SK-N-SH treated with all-trans-retinoic acid at 6 μM for 48 hours (cell line): ENCODE measurements at regions not wholly inside any gene's neighbourhood (a gene's known extent, or its start where the extent isn't known, plus 50 kb on each side); places are given as distances from the start of the nearest gene placed in this dataset.

Experiments used
- CREB5 ChIP-seq: fragments of 250-450 bp; sonication (Bioruptor Pico); IDR thresholded peaks from 2 replicates; pipeline ENCODE4 v1.5.1; 2020; ENCODE audit warnings: low read depth, mild to moderate bottlenecking, moderate library complexity
- CSRNP3 ChIP-seq: fragments of 250-450 bp; sonication (Bioruptor Pico); IDR thresholded peaks from 2 replicates; pipeline ENCODE4 v1.5.1; 2021; ENCODE audit warnings: mild to moderate bottlenecking, moderate library complexity
- ESRRG ChIP-seq: fragments of 250-450 bp; sonication (Bioruptor Pico); IDR thresholded peaks from 2 replicates; pipeline ENCODE4 v1.6.1; 2021; ENCODE audit warnings: mild to moderate bottlenecking

- no peak for TF ChIP-seq ESRRG (CRISPR knock-in tag)
- no peak for TF ChIP-seq CREB5 (CRISPR knock-in tag)
- no peak for TF ChIP-seq CSRNP3
Measured at GRCh38 chr6:115363379-115363778, 697.3 kb downstream of the FRK start.
